Spleen (tissue), 11 donors: ENCODE measurements at regions not wholly inside any gene's neighbourhood (a gene's known extent, or its start where the extent isn't known, plus 50 kb on each side); places are given as distances from the start of the nearest gene placed in this dataset.

Experiments used
- DNase-seq: peaks from one replicate; pipeline ENCODE4 v3.0.0-alpha.2; 2020
- H3K27ac ChIP-seq, 8 donors: fragments of 200-600 bp; sonication (generic) in 7 of 8; 1 replicate in 4 of 8; 2 replicates in 4 of 8; pipeline versions ENCODE4 v1.5.0 to v1.8.0; 2016 to 2021; ENCODE audit warnings: inconsistent platforms in 4 of 8, mild to moderate bottlenecking in 4 of 8, moderate library complexity in 1 of 8
- H3K27me3 ChIP-seq, 7 donors: fragments of 200-600 bp; sonication (generic) in 6 of 7; replicated peaks in 1 of 7; 1 replicate in 4 of 7; 2 replicates in 3 of 7; pipeline versions ENCODE4 v1.5.0 to v1.8.0; 2016 to 2021; ENCODE audit warnings: inconsistent platforms in 3 of 7, mild to moderate bottlenecking in 1 of 7
- H3K36me3 ChIP-seq, 6 donors: fragments of 200-600 bp; sonication (generic) in 5 of 6; 1 replicate in 4 of 6; 2 replicates in 2 of 6; pipeline versions ENCODE4 v1.5.0 to v1.8.0; 2016 to 2021; ENCODE audit warnings: inconsistent platforms in 2 of 6
- H3K4me1 ChIP-seq, 6 donors: fragments of 200-600 bp; sonication (generic) in 5 of 6; 1 replicate in 3 of 6; 2 replicates in 3 of 6; pipeline versions ENCODE4 v1.5.0 to v1.8.0; 2016 to 2021; ENCODE audit warnings: inconsistent platforms in 3 of 6
- H3K4me3 ChIP-seq, 8 donors: fragments of 200-600 bp; sonication (generic) in 7 of 8; 1 replicate in 4 of 8; 2 replicates in 4 of 8; pipeline versions ENCODE4 v1.5.0 to v1.8.0; 2016 to 2021; ENCODE audit warnings: inconsistent platforms in 4 of 8, mild to moderate bottlenecking in 4 of 8, moderate library complexity in 2 of 8
- H3K9me3 ChIP-seq, 8 donors: fragments of 200-600 bp; sonication (generic) in 7 of 8; 1 replicate in 4 of 8; 2 replicates in 4 of 8; pipeline versions ENCODE4 v1.5.0 to v1.8.0; 2016 to 2021; ENCODE audit warnings: inconsistent platforms in 4 of 8
- POLR2A ChIP-seq, 3 donors: fragments of 450-650 bp; IDR thresholded peaks; one replicate each; pipeline ENCODE4 v1.5.1; 2017; ENCODE audit warnings: antibody characterized with exemption in 3 of 3, mild to moderate bottlenecking in 1 of 3
- POLR2AphosphoS5 ChIP-seq, 3 donors: sonication (generic); formaldehyde crosslinking; IDR thresholded peaks; one replicate each; pipeline ENCODE4 v1.5.1; 2017; ENCODE audit warnings: antibody characterized with exemption in 3 of 3
- WGBS, 5 donors: extraction: QIAGEN DNeasy Blood & Tissue Kit in 3 of 5; methylation state at CpG; one replicate each; pipeline versions ENCODE4 v1.1.5 to v1.1.7; 2013 to 2018; 5-methylcytosine and 5-hydroxymethylcytosine counted together
- intact Hi-C: fragments of 100-400 bp; cut with DNase I; formaldehyde crosslinking; loops from one replicate; pipeline ENCODE4 v1.15.0; 2023; ENCODE audit warnings: low total_unique reads
- TF ChIP-seq, protein P1 (sequence below), 11 experiments: fragments of 200-600 bp in 7 of 11; fragments of 450-650 bp in 4 of 11; sonication (generic) in 4 of 11; IDR thresholded peaks in 8 of 11; conservative IDR thresholded peaks in 3 of 11; 1 replicate in 7 of 11; 2 replicates in 4 of 11; pipeline versions ENCODE4 v1.4.0 to v1.8.0; 2016 to 2021; ENCODE audit warnings: antibody characterized with exemption in 11 of 11, inconsistent platforms in 4 of 11, mild to moderate bottlenecking in 1 of 11
- donor health status: healthy with polysubstance abuse.
- donor health status: DM: no; HTN: no; CAD: no; lungs with moderate emphysema.
- donor health status: DM: no; HTN: no; CAD: no.
- donor health status: Bipolar disorder and iron deficiency.
- donor health status: healthy.
- donor health status: DM: no; HTN: no; CAD: no.
- donor health status: DM: yes; HTN: yes; CAD: no.

DNA sequence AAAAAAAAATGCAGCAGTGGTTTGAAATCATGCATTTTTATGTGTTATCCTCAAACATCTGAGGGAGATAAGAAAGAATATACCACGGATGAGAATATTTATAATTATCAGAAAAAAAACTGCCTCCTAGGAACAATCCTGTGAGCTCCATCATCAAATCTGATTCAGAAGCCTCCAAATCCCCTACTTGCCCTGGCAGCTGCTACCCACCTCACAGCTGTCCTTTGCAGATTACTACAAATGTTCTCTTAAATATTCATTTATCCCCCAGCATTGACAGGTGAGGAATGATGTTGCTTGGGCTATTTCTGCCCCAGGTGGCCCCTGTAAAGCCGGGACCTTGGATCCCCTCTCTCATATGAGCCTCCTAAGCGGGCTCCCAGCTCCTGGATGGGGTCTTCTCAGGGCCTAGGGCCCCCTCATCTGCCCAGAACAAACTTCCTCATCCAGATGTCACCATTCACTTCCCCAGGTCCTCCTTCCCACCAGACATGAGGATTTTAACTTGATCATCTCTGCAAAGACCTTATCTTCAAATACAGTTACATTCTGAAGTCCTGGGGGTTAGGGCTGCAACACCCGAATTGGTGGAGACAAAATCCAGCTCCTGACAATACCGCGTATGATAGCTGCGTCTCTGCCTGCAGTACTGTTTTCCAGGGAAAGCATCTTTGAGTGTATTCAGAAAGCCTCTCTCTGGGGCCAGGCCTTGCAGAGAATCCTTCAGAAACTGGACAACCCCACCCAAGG lies 81.9 kb upstream of the INSIG1 start:
- Histone ChIP-seq H3K9me3 (no peaks in the 10 kb centered on the region), H3K27ac (no peak overlapping the region), H3K4me1 (peaks cover 0 to 8% (median 0%) of the 10 kb centered on the region in 6 donors), H3K36me3 (no peaks in the 10 kb centered on the region), H3K27me3 (peaks cover 0 to 48% (median 6%) of the 10 kb centered on the region in 7 donors), H3K4me3 (no peak overlapping the region)
- 69 to 83% (median 78%) methylated on average over 7 of the region's 7 CpGs for WGBS, 5 donors
- TF ChIP-seq POLR2AphosphoS5 (IDR thresholded peaks at IDR 0.05) (no peak), POLR2A (IDR thresholded peaks at IDR 0.05) (no peak)
- TF ChIP-seq, protein P1, sequence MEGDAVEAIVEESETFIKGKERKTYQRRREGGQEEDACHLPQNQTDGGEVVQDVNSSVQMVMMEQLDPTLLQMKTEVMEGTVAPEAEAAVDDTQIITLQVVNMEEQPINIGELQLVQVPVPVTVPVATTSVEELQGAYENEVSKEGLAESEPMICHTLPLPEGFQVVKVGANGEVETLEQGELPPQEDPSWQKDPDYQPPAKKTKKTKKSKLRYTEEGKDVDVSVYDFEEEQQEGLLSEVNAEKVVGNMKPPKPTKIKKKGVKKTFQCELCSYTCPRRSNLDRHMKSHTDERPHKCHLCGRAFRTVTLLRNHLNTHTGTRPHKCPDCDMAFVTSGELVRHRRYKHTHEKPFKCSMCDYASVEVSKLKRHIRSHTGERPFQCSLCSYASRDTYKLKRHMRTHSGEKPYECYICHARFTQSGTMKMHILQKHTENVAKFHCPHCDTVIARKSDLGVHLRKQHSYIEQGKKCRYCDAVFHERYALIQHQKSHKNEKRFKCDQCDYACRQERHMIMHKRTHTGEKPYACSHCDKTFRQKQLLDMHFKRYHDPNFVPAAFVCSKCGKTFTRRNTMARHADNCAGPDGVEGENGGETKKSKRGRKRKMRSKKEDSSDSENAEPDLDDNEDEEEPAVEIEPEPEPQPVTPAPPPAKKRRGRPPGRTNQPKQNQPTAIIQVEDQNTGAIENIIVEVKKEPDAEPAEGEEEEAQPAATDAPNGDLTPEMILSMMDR (IDR thresholded peaks at IDR 0.05 in 8 of 11, conservative IDR thresholded peaks at IDR 0.05 in 3 of 11): no peak
- intact Hi-C loops: no loop called here
- no peak for DNase-seq

DNA sequence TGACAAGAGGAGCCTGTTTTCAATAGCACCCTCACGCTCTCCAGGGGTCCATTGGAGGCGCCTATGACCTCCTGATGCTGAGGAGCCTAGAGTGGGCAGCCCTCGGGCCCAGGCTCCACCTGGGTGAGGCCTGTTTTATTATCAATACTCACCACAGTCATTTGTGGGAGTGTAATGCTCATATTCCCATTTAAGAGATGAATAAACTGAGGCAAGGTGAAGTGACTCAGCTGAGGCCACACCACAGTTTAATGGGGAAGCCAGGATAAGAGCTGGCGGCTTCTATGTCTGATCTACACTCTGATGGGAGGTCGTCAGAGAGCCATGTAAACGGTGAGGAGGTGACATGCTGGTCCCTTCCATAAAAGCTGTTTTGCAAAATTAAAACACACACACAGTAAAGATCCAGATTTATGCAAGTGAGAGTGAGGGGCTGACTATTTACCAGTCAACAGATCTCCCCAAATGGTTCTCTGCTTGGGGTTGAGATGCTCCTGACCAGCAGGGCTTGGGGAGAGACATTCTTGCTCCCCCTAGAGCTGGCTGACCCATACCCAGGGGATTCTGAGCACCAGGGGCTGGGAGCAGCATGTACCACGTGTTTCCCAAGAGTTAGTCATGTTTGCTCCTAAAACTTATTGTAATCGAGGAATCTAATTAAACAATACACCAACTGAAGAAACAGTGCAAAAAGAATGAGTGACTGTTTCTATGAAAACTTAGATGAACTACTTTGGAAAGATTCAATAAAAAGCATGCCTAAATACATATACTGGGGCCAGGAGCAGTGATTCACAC lies 81.0 kb upstream of the INSIG1 start:
- Histone ChIP-seq H3K4me1 (peaks cover 0 to 8% (median 0%) of the 10 kb centered on the region in 6 donors), H3K4me3 (no peak overlapping the region), H3K27me3 (peaks cover 0 to 48% (median 6%) of the 10 kb centered on the region in 7 donors), H3K27ac (no peak overlapping the region), H3K36me3 (no peaks in the 10 kb centered on the region), H3K9me3 (no peaks in the 10 kb centered on the region)
- 80 to 89% (median 86%) methylated on average over 8 of the region's 8 CpGs for WGBS, 5 donors
- peak; percentile 35 for DNase-seq
- TF ChIP-seq POLR2A (IDR thresholded peaks at IDR 0.05) (no peak), POLR2AphosphoS5 (IDR thresholded peaks at IDR 0.05) (no peak)
- TF ChIP-seq, protein P1 (IDR thresholded peaks at IDR 0.05 in 8 of 11, conservative IDR thresholded peaks at IDR 0.05 in 3 of 11): no peak
- intact Hi-C loops: no loop called here

DNA sequence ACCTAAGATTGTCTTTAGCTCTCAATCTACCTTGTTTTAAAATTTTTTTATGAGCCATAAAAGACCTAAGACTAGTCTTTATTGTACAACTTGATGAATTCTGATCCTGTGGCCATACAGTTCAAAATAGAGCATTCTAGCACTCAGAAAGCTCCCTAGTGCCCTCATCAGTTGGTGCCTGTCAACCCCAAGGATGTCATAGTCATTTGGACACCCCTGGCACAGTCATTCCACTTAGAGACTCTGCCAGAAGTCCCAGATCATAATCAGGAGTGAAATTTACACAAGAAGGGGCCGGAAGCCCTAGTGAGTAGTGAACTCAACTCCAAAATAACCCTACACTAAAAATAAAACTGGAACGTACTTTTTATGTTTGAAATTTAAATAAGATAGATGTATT lies 80.0 kb upstream of the INSIG1 start:
- no peak for TF ChIP-seq POLR2A (IDR thresholded peaks at IDR 0.05)
- no peak for TF ChIP-seq POLR2AphosphoS5 (IDR thresholded peaks at IDR 0.05)
- TF ChIP-seq, protein P1 (IDR thresholded peaks at IDR 0.05 in 8 of 11, conservative IDR thresholded peaks at IDR 0.05 in 3 of 11): no peak
- 58 to 73% (median 64%) methylated on average over 2 of the region's 2 CpGs for WGBS, 5 donors
- no peak overlapping the region for H3K4me3 ChIP-seq
- H3K9me3 ChIP-seq: no peaks in the 10 kb centered on the region
- H3K27me3 ChIP-seq: peaks cover 0 to 48% (median 6%) of the 10 kb centered on the region in 7 donors
- intact Hi-C loops: no loop called here
- no peaks in the 10 kb centered on the region for H3K36me3 ChIP-seq
- no peak overlapping the region for H3K27ac ChIP-seq
- H3K4me1 ChIP-seq: peaks cover 0 to 8% (median 0%) of the 10 kb centered on the region in 6 donors
- DNase-seq: no peak
